ENCODE measurements at regions not wholly inside any gene's neighbourhood (a gene's known extent, or its start where the extent isn't known, plus 50 kb on each side); places are given as distances from the start of the nearest gene placed in this dataset.

DNA sequence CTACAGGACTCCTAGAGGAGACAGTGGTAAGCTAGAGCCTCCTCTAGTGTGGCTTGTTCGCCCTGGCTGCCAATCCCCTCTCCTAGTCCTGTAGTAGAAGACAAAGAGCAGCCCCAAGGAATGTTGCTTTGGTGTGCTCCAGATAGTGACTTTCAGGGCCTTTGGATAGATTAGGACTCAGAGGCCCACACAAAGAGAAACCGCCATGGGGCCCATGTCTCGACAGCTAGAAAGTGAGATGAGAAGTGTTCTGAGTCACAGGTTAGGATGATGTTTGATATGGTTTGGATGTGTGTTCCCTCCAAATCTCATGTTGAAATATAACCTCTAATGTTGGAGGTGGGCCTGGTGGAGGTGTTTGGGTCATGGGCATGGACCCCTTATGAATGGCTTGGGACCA, 51.8 kb upstream of the JDP2 start:
- H2AFZ ChIP-seq (ENCODE audit: low read length) = no peak overlapping the region
- BruUV-seq (replicated peaks) = no TSS peak
- no peaks in the 10 kb centered on the region for H3K79me2 ChIP-seq (ENCODE audit: insufficient read depth, low read depth, low read length)
- no peak overlapping the region for H3K27ac ChIP-seq (ENCODE audit: low read depth, low read length, poor library complexity, severe bottlenecking)
- no peak overlapping the region for H3K4me3 ChIP-seq (ENCODE audit: low read depth, low read length, poor library complexity, severe bottlenecking)
- ChIA-PET POLR2A (interaction anchor here (0.6 kb wide), 1 partner anchor 497 kb away, joined by 3 read pairs; no protein-coding TSS in a partner anchor), CTCF (ENCODE audit: unreplicated experiment) (no interaction called here)
- no peak overlapping the region for H3K4me2 ChIP-seq (ENCODE audit: low read length)
- DNase-seq (ENCODE audit: low spot score) = no peak
- H3K36me3 ChIP-seq (ENCODE audit: insufficient read depth, low read length) = no peaks in the 10 kb centered on the region
- H3K4me1 ChIP-seq (ENCODE audit: insufficient read depth, low read length, poor library complexity, severe bottlenecking) = no peaks in the 10 kb centered on the region
- no peaks in the 10 kb centered on the region for H4K20me1 ChIP-seq (ENCODE audit: insufficient read depth, low read length)
- no peaks in the 10 kb centered on the region for H3K9me2 ChIP-seq (ENCODE audit: insufficient read depth, low read length)
- TF ChIP-seq, protein P1, sequence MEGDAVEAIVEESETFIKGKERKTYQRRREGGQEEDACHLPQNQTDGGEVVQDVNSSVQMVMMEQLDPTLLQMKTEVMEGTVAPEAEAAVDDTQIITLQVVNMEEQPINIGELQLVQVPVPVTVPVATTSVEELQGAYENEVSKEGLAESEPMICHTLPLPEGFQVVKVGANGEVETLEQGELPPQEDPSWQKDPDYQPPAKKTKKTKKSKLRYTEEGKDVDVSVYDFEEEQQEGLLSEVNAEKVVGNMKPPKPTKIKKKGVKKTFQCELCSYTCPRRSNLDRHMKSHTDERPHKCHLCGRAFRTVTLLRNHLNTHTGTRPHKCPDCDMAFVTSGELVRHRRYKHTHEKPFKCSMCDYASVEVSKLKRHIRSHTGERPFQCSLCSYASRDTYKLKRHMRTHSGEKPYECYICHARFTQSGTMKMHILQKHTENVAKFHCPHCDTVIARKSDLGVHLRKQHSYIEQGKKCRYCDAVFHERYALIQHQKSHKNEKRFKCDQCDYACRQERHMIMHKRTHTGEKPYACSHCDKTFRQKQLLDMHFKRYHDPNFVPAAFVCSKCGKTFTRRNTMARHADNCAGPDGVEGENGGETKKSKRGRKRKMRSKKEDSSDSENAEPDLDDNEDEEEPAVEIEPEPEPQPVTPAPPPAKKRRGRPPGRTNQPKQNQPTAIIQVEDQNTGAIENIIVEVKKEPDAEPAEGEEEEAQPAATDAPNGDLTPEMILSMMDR (conservative IDR thresholded peaks at IDR 0.05; ENCODE audit: low read length) = no peak
- TF ChIP-seq EZH2phosphoT487 (IDR thresholded peaks at IDR 0.05; ENCODE audit: borderline replicate concordance, low read depth, low read length) = no peak
- intact Hi-C loops (cut with micrococcal nuclease; ENCODE audit: unreplicated experiment) = no loop called here
- H3K9me3 ChIP-seq (ENCODE audit: low read length) = no peaks in the 10 kb centered on the region
